KMS-11 (cell line): ENCODE measurements at regions not wholly inside any gene's neighbourhood (a gene's known extent, or its start where the extent isn't known, plus 50 kb on each side); places are given as distances from the start of the nearest gene placed in this dataset.

Experiments
- H2AFZ ChIP-seq: fragments of 200-600 bp; sonication (generic); 2 replicates; pipeline ENCODE4 v1.6.1; 2016; ENCODE audit warnings: antibody characterized with exemption, mixed run types, low read depth
- H3K27ac ChIP-seq: fragments of 200-600 bp; sonication (generic); 2 replicates; pipeline ENCODE4 v1.6.1; 2016; ENCODE audit warnings: mild to moderate bottlenecking, mixed run types
- H3K27me3 ChIP-seq: fragments of 200-600 bp; sonication (generic); 2 replicates; pipeline ENCODE4 v1.6.1; 2017; ENCODE audit warnings: mild to moderate bottlenecking, low read depth, mixed run types, moderate library complexity; ENCODE audit not compliant: insufficient read depth
- H3K36me3 ChIP-seq: fragments of 200-600 bp; sonication (generic); 2 replicates; pipeline ENCODE4 v1.6.1; 2017; ENCODE audit warnings: mild to moderate bottlenecking, mixed run types; ENCODE audit not compliant: insufficient read depth
- H3K4me1 ChIP-seq: fragments of 200-600 bp; sonication (generic); 2 replicates; pipeline ENCODE4 v1.6.1; 2016; ENCODE audit warnings: mild to moderate bottlenecking, low read depth, mixed run types; ENCODE audit not compliant: poor library complexity, severe bottlenecking
- H3K4me2 ChIP-seq: fragments of 200-600 bp; sonication (generic); 2 replicates; pipeline ENCODE4 v1.7.0; 2016; ENCODE audit warnings: mild to moderate bottlenecking, mixed run types
- H3K4me3 ChIP-seq: fragments of 200-600 bp; sonication (generic); IDR thresholded peaks from 2 replicates; pipeline ENCODE4 v1.6.1; 2017; ENCODE audit warnings: low read depth, low read length, mixed read lengths; ENCODE audit not compliant: insufficient read depth
- H3K79me2 ChIP-seq: fragments of 200-600 bp; sonication (generic); 2 replicates; pipeline ENCODE4 v1.6.1; 2016; ENCODE audit warnings: low read depth, mixed run types; ENCODE audit not compliant: insufficient read depth
- H3K9ac ChIP-seq: fragments of 200-600 bp; sonication (generic); 2 replicates; pipeline ENCODE4 v1.6.1; 2016; ENCODE audit warnings: mild to moderate bottlenecking, mixed run types
- H4K20me1 ChIP-seq: fragments of 200-600 bp; sonication (generic); 2 replicates; pipeline ENCODE4 v1.6.1; 2016; ENCODE audit warnings: mild to moderate bottlenecking, mixed run types; ENCODE audit not compliant: insufficient read depth
- CTCF ChIP-seq: fragments of 200-600 bp; sonication (generic); conservative IDR thresholded peaks from 2 replicates; pipeline ENCODE4 v1.6.1; 2017; ENCODE audit warnings: low read depth, mild to moderate bottlenecking, antibody characterized with exemption, low read length, moderate library complexity, mixed read lengths

GRCh38 chr14:65222440-65222858, 120.1 kb upstream of the MAX start:
- Histone ChIP-seq H4K20me1 (no peaks in the 10 kb centered on the region), H3K4me1 (peaks cover 20% of the 10 kb centered on the region), H3K36me3 (no peaks in the 10 kb centered on the region), H3K9ac (no peak overlapping the region), H3K27ac (no peak overlapping the region), H3K4me2 (no peak overlapping the region), H3K4me3 (no peak overlapping the region), H2AFZ (peak overlapping the region; percentile 23; the same call in 1 of the 2 replicates), H3K79me2 (no peaks in the 10 kb centered on the region), H3K27me3 (no peaks in the 10 kb centered on the region)
- peak; percentile 72 for TF ChIP-seq CTCF

GRCh38 chr14:65223636-65224035, 121.3 kb upstream of the MAX start:
- H2AFZ ChIP-seq, result no peak overlapping the region
- no peak for TF ChIP-seq CTCF
- no peaks in the 10 kb centered on the region for H3K79me2 ChIP-seq
- no peaks in the 10 kb centered on the region for H3K36me3 ChIP-seq
- no peaks in the 10 kb centered on the region for H3K27me3 ChIP-seq
- no peak overlapping the region for H3K4me2 ChIP-seq
- peaks cover 30% of the 10 kb centered on the region for H3K4me1 ChIP-seq
- H3K9ac ChIP-seq, result no peak overlapping the region
- no peak overlapping the region for H3K4me3 ChIP-seq
- H4K20me1 ChIP-seq, result no peaks in the 10 kb centered on the region
- H3K27ac ChIP-seq, result no peak overlapping the region

GRCh38 chr14:65224799-65225198, 122.5 kb upstream of the MAX start:
- H3K4me2 ChIP-seq, result no peak overlapping the region
- no peak for TF ChIP-seq CTCF
- no peak overlapping the region for H3K9ac ChIP-seq
- no peak overlapping the region for H3K27ac ChIP-seq
- no peak overlapping the region for H2AFZ ChIP-seq
- H3K79me2 ChIP-seq, result no peaks in the 10 kb centered on the region
- no peak overlapping the region for H3K4me3 ChIP-seq
- no peaks in the 10 kb centered on the region for H3K36me3 ChIP-seq
- H3K27me3 ChIP-seq, result no peaks in the 10 kb centered on the region
- peaks cover 39% of the 10 kb centered on the region for H3K4me1 ChIP-seq
- H4K20me1 ChIP-seq, result no peaks in the 10 kb centered on the region

GRCh38 chr14:65225299-65226159, 123.2 kb upstream of the MAX start:
- H3K27me3 ChIP-seq, result no peaks in the 10 kb centered on the region
- H3K9ac ChIP-seq, result no peak overlapping the region
- no peaks in the 10 kb centered on the region for H3K36me3 ChIP-seq
- no peak overlapping the region for H3K4me3 ChIP-seq
- H3K4me2 ChIP-seq, result no peak overlapping the region
- H2AFZ ChIP-seq, result no peak overlapping the region
- TF ChIP-seq CTCF, result no peak
- H4K20me1 ChIP-seq, result no peaks in the 10 kb centered on the region
- H3K4me1 ChIP-seq, result peaks cover 39% of the 10 kb centered on the region
- H3K27ac ChIP-seq, result no peak overlapping the region
- H3K79me2 ChIP-seq, result no peaks in the 10 kb centered on the region
